ENCODE measurements at regions not wholly inside any gene's neighbourhood (a gene's known extent, or its start where the extent isn't known, plus 50 kb on each side); places are given as distances from the start of the nearest gene placed in this dataset.
A peak's percentile ranks its signal among the peaks of the same experiment; 100 is the strongest.

GRCh38 chr5:145495741-145496140, 339.4 kb downstream of the PRELID2 start (continued):
- TF ChIP-seq HBP1 (CRISPR knock-in tag; IDR thresholded peaks at IDR 0.05), result no peak
- TF ChIP-seq PHB2 (IDR thresholded peaks at IDR 0.05; ENCODE audit: low read depth), result no peak
- peak; percentile 81 for TF ChIP-seq JUN (IDR thresholded peaks at IDR 0.05; ENCODE audit: borderline replicate concordance, low read depth, low read length)
- no peak for TF ChIP-seq JUN (CRISPR knock-in tag; IDR thresholded peaks at IDR 0.05; ENCODE audit: borderline replicate concordance)
- no peak for TF ChIP-seq XRCC4 (IDR thresholded peaks at IDR 0.05; ENCODE audit: extremely low read depth, insufficient read depth, insufficient read length)
- no peak for TF ChIP-seq TARDBP (IDR thresholded peaks at IDR 0.05)
- no peak for TF ChIP-seq CBFA2T2 (conservative IDR thresholded peaks at IDR 0.05)
- no peak for TF ChIP-seq NCOA1 (IDR thresholded peaks at IDR 0.05; ENCODE audit: low read depth)
- no peak for TF ChIP-seq PHF8 (IDR thresholded peaks at IDR 0.05; ENCODE audit: borderline replicate concordance, low read length)
- TF ChIP-seq POLR2B (IDR thresholded peaks at IDR 0.05; ENCODE audit: low read depth, partially characterized antibody), result no peak
- TF ChIP-seq NCOR1 (IDR thresholded peaks at IDR 0.05), result no peak
- peak; percentile 80 for TF ChIP-seq ATF3 (IDR thresholded peaks at IDR 0.05)
- TF ChIP-seq ATF3 (CRISPR knock-in tag; conservative IDR thresholded peaks at IDR 0.05), result no peak
- no peak for TF ChIP-seq MTA2 (IDR thresholded peaks at IDR 0.05; ENCODE audit: low read depth)
- TF ChIP-seq NR2C2 (CRISPR knock-in tag; IDR thresholded peaks at IDR 0.05), result no peak
- TF ChIP-seq NR2C2 (tag; IDR thresholded peaks at IDR 0.05), result no peak
- TF ChIP-seq SAP30 (IDR thresholded peaks at IDR 0.05; ENCODE audit: borderline replicate concordance, insufficient read depth, low read depth, low read length, poor library complexity, severe bottlenecking), result no peak

Measured in K562 (cell line).